AG09309 (cell line): ENCODE measurements at regions not wholly inside any gene's neighbourhood (a gene's known extent, or its start where the extent isn't known, plus 50 kb on each side); places are given as distances from the start of the nearest gene placed in this dataset.

Experiments
- DNase-seq: peaks from one replicate; pipeline ENCODE4 v3.0.0-alpha.2; 2010; ENCODE audit warnings: low read depth
- H3K4me3 ChIP-seq: 2 replicates; pipeline ENCODE4 v1.5.1; 2011; ENCODE audit warnings: mild to moderate bottlenecking, low read depth, low read length, moderate library complexity; ENCODE audit not compliant: control insufficient read depth
- TF ChIP-seq, protein P1 (sequence below): IDR thresholded peaks from 2 replicates; pipeline ENCODE4 v1.5.1; 2011; ENCODE audit warnings: mild to moderate bottlenecking, low read depth, low read length, inconsistent platforms; ENCODE audit not compliant: insufficient read depth, control insufficient read depth; ENCODE audit errors: missing control alignments

DNA sequence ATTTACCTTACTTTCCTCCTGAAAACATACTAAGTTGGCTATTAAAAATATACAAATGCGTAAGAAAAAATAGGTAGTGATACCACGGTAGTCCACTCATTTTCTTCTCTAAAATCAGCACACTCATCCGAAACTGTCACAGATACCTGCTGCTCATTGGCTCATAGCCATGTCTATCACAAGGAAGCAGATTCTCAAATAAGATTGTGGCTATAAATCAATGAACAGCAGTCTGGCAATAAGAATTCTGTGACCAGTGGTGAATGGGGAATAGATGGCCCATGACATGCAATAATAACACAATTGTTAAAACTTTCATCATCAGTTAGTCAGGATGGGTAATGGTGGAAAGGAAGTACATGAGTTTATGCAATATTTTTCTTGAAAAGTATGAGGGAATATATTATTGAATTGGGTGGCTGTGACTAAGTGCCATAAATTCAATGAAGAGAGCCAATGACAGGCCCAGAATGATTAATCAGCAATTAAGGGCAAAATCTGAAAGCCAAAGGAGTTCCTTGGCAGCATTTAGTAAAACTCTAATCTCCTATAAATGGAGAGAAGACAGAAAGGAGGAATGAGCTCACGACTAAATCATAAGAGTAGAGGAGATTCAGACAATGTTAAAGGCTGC lies 202.3 kb upstream of the NEIL3 start:
- peak; percentile 40 for DNase-seq
- no peak overlapping the region for H3K4me3 ChIP-seq
- TF ChIP-seq, protein P1, sequence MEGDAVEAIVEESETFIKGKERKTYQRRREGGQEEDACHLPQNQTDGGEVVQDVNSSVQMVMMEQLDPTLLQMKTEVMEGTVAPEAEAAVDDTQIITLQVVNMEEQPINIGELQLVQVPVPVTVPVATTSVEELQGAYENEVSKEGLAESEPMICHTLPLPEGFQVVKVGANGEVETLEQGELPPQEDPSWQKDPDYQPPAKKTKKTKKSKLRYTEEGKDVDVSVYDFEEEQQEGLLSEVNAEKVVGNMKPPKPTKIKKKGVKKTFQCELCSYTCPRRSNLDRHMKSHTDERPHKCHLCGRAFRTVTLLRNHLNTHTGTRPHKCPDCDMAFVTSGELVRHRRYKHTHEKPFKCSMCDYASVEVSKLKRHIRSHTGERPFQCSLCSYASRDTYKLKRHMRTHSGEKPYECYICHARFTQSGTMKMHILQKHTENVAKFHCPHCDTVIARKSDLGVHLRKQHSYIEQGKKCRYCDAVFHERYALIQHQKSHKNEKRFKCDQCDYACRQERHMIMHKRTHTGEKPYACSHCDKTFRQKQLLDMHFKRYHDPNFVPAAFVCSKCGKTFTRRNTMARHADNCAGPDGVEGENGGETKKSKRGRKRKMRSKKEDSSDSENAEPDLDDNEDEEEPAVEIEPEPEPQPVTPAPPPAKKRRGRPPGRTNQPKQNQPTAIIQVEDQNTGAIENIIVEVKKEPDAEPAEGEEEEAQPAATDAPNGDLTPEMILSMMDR = no peak

DNA sequence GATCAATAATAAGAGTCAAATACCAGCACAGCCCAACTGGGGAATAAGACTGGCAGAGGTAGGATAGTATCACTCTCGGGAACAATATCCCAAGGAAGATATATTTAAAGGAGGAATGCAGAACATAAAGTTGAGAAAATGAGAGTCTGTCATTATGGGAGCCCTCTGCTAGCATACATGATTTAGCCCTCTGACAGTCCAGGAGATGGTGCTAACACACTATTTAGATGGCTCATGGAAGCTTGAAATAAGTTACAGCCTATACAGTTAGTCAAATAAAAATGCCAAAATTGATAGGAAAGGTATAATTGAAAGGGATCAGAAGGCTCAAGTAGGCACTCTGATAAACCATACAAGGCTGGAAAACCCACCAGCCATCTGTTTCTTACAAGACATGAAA lies 201.0 kb upstream of the NEIL3 start:
- no peak for DNase-seq
- TF ChIP-seq, protein P1 = peak; percentile 66
- no peak overlapping the region for H3K4me3 ChIP-seq

DNA sequence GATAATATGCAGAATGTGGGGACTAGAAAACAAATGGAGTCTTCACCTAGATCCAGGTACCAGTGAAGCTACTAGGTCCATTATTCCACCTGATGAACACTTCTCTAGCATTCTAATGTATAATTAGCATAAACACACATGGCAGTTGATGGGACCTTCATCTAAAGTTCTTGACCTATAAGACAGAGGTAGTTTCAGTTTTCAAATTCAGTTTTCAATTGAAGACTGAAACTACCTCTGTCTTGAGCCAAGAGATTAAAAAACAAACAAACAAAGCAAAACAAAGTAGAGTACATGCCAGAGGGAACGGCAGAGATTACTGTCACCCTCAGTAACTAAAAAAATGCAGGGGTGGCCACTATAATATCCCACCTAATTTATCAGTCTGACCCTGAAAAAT lies 199.9 kb upstream of the NEIL3 start:
- TF ChIP-seq, protein P1 = no peak
- no peak overlapping the region for H3K4me3 ChIP-seq
- DNase-seq = no peak

DNA sequence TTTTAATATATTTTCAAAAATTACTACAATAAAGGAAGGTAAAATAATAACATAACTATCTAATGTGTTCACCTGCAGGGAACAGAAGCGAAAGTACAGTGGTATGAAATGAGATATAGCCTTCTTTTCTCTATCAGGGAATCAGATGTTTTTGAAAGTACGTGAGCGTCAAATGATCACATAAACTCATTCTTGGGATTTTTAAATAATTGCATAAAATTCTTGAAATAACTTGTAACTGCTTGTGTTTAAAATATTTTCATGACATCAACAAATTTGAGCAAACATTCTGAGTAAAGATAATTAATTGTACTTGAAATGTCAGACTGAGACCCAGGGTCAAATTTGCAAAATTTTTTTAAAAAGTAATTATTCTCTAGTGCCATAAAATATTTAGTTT lies 193.5 kb upstream of the NEIL3 start:
- TF ChIP-seq, protein P1 = no peak
- DNase-seq = no peak
- no peak overlapping the region for H3K4me3 ChIP-seq

DNA sequence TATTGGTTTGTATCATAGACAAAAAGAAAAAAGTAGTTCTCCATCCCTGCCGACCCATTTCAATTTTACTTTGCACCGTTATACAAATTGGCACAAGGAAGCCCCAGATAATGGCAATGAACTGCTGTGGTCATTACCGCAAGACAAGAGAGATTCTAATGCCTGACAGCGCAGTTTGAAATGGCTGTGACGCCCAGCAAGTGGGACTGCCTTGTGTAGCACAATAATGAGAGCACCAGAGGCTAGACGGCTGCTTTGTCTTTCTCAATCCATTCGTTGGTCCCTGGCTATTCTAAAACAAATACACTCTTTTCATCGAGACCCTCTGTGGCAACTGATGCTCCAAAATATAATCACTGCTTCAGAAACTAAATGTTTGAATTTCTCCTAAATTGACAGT lies 192.4 kb upstream of the NEIL3 start:
- TF ChIP-seq, protein P1 = no peak
- no peak for DNase-seq

DNA sequence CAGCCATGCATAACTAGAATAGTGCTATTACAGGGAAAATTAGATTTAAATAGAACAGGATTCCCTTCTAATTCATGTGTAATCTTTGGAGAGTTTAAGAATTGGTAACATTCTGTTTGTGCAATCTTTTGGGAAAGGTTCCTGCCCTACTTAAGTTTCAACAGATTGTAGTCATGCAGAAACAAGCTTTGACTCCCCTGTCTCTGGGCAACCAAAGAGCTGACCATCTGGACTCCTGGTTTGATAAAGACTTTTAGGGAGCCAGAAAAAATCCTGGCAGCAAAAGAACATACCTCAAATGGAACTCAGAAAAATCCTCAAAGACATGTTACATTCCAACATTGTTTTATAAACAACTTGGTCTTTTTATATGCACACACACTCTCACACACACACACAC lies 191.1 kb upstream of the NEIL3 start:
- DNase-seq = peak; percentile 97
- H3K4me3 ChIP-seq = no peak overlapping the region
- TF ChIP-seq, protein P1 = no peak

More for the DNA sequence above, 192.4 kb upstream of the NEIL3 start:
- no peak overlapping the region for H3K4me3 ChIP-seq
